NT2/D1 (cell line): ENCODE measurements at regions not wholly inside any gene's neighbourhood (a gene's known extent, or its start where the extent isn't known, plus 50 kb on each side); places are given as distances from the start of the nearest gene placed in this dataset.
"Not testable (repeated sequence)": the region's sequence is repeated elsewhere in the genome, so short reads cannot be mapped to it uniquely, and the experiment has no call there.

Experiments
- SUZ12 ChIP-seq: IDR thresholded peaks from 2 replicates; pipeline ENCODE4 v1.6.1; 2011; ENCODE audit not compliant: insufficient read length, insufficient read depth; ENCODE audit errors: extremely low read depth
- YY1 ChIP-seq: IDR thresholded peaks from 2 replicates; pipeline ENCODE4 v1.6.1; 2011; ENCODE audit not compliant: insufficient read length, insufficient read depth
- ZNF274 ChIP-seq: IDR thresholded peaks from 2 replicates; pipeline ENCODE4 v1.6.1; 2011; ENCODE audit warnings: mild to moderate bottlenecking, low read depth, low read length

DNA sequence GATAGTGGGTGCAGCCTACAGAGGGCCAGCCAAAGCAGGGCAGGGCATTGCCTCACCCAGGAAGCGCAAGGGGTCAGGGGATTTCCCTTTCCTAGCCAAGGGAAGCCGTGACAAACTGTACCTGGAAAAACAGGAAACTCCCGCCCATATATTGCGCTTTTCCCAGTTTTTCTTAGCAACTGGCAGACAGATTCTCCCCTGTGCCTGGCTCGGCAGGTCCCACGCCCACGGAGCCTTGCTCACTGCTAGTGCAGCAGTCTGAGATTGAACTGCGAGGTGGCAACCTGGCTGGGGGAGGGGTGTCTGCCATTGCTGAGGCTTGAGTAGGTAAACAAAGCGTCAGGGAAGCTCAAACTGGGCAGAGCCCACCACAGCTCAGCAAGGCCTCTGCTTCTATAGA lies 212.4 kb downstream of the SDHAF3 start:
- not testable (repeated sequence) for TF ChIP-seq ZNF274, YY1, SUZ12
